ENCODE measurements at regions not wholly inside any gene's neighbourhood (a gene's known extent, or its start where the extent isn't known, plus 50 kb on each side); places are given as distances from the start of the nearest gene placed in this dataset.

DNA sequence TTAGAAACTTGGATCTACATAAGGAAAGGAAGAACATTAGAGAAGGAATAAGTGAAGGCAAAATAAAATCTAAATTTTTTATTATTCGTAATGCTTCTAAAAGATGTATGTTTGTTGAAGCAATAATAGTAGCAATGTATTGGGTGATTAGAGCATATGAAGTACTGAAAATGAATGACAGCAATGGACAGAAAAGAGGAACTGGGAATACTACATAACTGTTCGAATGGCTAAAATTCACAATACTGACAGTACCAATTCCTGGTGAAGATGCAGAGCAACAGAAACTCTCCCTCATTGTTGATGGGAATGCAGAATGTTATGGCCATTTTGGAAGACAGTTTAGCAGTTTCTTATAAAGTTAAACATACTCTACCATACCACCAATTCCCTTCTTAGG lies 177.3 kb upstream of the SPEF2 start:
- TF ChIP-seq, protein P1, sequence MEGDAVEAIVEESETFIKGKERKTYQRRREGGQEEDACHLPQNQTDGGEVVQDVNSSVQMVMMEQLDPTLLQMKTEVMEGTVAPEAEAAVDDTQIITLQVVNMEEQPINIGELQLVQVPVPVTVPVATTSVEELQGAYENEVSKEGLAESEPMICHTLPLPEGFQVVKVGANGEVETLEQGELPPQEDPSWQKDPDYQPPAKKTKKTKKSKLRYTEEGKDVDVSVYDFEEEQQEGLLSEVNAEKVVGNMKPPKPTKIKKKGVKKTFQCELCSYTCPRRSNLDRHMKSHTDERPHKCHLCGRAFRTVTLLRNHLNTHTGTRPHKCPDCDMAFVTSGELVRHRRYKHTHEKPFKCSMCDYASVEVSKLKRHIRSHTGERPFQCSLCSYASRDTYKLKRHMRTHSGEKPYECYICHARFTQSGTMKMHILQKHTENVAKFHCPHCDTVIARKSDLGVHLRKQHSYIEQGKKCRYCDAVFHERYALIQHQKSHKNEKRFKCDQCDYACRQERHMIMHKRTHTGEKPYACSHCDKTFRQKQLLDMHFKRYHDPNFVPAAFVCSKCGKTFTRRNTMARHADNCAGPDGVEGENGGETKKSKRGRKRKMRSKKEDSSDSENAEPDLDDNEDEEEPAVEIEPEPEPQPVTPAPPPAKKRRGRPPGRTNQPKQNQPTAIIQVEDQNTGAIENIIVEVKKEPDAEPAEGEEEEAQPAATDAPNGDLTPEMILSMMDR (IDR thresholded peaks at IDR 0.05; ENCODE audit: control insufficient read depth, insufficient read depth, low read depth, low read length, missing control alignments), result no peak
- DNase-seq (ENCODE audit: low read depth), result no peak
- H3K4me3 ChIP-seq (ENCODE audit: control insufficient read depth, low read depth, low read length), result no peak overlapping the region

DNA sequence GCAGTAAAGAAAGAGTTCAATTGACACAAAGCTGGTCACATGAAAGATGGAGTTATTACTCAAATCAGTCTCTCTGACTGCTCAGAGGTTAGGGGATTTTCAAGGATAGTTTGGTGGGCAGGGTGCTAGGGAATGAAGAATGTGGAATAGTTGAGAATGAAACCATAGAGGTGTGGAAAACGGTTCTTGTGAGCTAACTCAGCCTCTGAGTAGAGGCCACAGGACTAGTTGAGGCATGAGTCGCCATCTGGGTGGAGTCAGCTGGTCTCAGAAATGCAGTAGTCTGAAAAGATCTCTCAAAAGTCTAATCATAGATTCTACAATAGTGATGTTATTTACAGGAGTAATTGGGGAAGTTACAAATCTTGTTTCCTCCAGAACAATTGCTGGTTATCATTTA lies 178.9 kb upstream of the SPEF2 start:
- no peak overlapping the region for H3K4me3 ChIP-seq (ENCODE audit: control insufficient read depth, low read depth, low read length)
- TF ChIP-seq, protein P1 (IDR thresholded peaks at IDR 0.05; ENCODE audit: control insufficient read depth, insufficient read depth, low read depth, low read length, missing control alignments), result no peak
- no peak for DNase-seq (ENCODE audit: low read depth)

DNA sequence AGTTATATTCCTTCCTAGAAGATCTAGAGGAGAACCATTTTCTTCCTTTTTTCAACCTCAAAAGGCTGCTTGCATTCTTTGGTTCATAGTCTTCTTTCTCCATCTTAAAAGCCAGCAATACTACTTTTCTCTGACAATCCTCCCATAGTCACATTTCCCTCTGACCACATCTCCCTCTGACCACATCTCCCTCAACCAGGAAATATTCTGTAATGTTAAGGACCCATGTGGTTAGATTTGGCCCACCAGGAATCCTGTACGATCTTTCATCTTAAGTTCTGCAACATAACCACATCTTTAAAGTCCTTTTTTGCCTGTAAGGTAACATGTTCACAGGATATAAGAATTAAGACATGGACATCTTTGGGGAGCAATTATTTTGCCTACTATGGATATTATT lies 179.4 kb upstream of the SPEF2 start:
- no peak for DNase-seq (ENCODE audit: low read depth)
- H3K4me3 ChIP-seq (ENCODE audit: control insufficient read depth, low read depth, low read length), result no peak overlapping the region
- TF ChIP-seq, protein P1 (IDR thresholded peaks at IDR 0.05; ENCODE audit: control insufficient read depth, insufficient read depth, low read depth, low read length, missing control alignments), result no peak

DNA sequence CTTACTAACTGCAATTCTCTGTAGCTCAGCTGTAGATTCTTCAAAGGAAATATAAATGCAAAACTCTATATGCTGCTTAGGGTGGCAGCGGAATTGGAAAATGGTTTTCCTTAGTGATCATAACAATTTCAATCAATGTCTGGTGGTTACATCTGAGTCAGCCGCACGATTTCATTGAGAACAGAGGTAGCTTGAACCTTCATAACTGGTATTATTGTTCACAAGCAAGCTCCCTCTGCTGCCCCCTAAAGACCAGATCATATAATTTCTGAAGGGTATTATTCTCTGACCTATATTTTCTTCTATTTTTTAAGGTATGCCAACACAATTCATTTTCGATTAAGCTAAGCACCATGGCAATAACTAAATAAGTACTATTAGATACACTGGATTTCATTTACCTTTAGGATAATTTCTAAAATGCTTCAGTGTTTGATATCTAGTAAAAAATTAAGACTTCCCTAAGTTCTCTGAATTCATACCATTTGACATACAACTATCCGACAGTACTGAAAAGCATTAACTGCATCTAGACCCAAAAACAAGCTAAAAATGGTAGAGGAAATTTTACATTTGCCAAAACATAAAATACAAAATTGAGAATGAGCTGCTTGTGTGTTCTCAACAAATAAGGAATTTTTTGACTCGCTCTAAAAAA lies 181.1 kb upstream of the SPEF2 start:
- H3K4me3 ChIP-seq (ENCODE audit: control insufficient read depth, low read depth, low read length), result no peak overlapping the region
- peak; percentile 5 for DNase-seq (ENCODE audit: low read depth)
- TF ChIP-seq, protein P1 (IDR thresholded peaks at IDR 0.05; ENCODE audit: control insufficient read depth, insufficient read depth, low read depth, low read length, missing control alignments), result peak; percentile 61

DNA sequence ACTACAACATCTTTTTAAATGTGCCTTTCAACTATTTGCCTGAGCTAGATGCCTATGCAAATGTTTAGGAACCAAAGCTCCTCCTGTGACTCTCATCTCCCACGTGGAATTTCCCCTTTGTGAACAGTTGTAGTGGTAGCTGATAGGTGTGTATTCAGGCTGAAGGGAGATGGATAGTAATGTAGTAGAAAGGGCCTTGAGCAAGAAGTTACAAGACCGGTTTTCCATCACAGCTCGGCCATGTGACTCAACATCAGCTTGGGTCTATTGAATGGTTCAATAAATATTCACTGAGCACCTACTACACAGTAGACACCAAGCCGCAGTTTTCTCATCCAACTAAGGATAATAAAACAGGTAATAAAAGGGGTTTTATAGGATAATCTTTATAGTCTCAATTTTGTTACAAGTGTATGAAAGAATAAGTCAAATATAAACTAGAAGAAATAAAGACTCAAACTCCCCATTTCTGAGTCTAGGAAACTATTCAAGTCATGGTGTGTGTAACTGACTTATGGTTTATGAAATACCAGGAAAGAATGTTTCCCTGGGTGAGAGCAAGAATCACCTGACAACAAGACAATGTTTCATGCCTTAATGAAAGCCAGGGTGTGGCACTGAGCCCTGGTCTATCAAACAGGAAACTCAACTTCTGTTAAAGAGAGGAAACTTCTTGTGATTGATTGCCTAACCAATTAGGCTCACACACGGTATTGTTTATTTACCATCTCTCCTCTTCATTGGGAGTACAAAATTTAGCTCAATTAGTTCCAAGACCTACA lies 187.1 kb upstream of the SPEF2 start:
- TF ChIP-seq, protein P1 (IDR thresholded peaks at IDR 0.05; ENCODE audit: control insufficient read depth, insufficient read depth, low read depth, low read length, missing control alignments), result no peak
- H3K4me3 ChIP-seq (ENCODE audit: control insufficient read depth, low read depth, low read length), result no peak overlapping the region
- no peak for DNase-seq (ENCODE audit: low read depth)

DNA sequence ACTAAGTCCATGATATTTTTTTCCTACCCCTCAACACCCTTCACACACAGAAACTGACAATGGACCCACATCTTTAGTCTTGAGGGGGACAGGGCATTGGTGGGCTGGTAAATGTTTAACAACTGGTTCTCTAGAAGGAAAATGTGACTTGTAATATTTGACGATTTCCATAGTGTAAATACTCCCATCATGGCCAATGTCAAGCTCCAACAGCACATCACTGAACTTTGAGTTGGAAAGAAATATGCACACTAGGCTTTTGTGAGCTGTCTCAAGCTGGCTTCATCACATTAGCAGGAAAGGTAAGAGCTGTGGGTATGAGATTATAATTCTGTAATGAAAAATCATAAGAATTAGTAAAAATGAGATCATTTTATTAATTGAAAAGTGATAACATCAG lies 189.9 kb upstream of the PRLR start:
- no peak for DNase-seq (ENCODE audit: low read depth)
- TF ChIP-seq, protein P1 (IDR thresholded peaks at IDR 0.05; ENCODE audit: control insufficient read depth, insufficient read depth, low read depth, low read length, missing control alignments), result no peak
- H3K4me3 ChIP-seq (ENCODE audit: control insufficient read depth, low read depth, low read length), result no peak overlapping the region
